CD4-positive, alpha-beta T cell treated with Interferon gamma for 1 hour (primary cell): ENCODE measurements at regions not wholly inside any gene's neighbourhood (a gene's known extent, or its start where the extent isn't known, plus 50 kb on each side); places are given as distances from the start of the nearest gene placed in this dataset.
"Not testable (repeated sequence)": the region's sequence is repeated elsewhere in the genome, so short reads cannot be mapped to it uniquely, and the experiment has no call there.

Experiments
- DNase-seq: peaks from one replicate; pipeline ENCODE4 v3.0.0-alpha.2; 2020

GRCh38 chr1:9442278-9442846 lies 96.9 kb upstream of the SLC25A33 start:
- no peak for DNase-seq

DNA sequence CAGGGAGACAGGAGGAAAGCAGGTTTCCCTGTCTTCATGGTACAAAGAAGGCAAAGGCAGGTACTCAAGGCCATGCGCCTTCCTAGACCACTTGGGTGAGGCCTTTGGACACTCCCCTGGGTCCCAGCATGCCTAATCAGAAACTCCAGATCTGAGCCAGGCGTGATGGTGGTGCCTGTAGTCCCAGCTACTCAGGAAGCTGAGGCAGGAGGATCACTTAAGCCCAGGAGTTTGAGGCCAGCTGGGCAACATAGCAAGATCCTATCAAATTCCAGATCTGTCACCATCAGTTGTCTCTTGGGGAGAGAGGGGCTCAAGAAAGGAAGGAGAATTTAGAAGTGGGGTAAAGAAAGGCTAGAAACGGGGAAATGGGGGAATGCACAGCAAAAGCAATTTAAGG lies 96.3 kb upstream of the SLC25A33 start:
- no peak for DNase-seq

- DNase-seq, result no peak
These were observed 95.3 kb upstream of the SLC25A33 start for GRCh38 chr1:9443913-9444445.

DNA sequence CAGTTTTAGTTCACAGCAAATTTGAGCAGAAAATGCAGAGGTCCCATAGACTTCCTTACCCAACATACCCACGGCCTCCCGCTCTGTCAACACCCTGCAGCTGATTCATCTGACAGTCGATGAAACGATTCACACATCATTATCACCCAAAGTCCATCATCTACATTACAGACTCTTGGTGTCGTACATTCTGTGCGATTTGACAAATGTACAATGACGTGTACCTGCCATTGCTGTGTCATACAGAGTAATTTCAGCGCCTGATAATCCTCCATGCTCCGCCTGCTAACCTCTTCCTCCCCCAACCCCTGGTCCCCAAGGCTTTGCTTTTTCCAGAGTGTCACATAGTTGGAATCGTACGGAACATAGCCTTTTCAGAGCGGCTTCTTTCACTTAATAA lies 94.7 kb upstream of the SLC25A33 start:
- no peak for DNase-seq

DNA sequence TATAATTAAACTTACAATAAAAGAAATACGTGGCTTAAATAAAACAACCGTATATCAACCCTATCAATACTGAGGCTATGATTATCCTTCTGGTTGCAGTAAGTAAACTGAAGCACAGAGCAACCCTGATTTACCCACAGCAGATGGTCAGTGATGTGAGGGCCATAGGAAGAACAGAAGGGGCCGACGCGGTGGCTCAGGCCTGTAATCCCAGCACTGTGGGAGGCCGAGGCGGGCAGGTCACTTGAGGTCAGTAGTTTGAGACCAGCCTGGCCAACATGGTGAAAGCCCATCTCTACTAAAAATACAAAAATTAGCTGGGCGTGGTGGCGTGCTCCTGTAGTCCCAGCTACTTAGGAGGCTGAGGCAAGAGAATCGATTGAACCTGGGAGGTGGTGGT lies 94.2 kb upstream of the SLC25A33 start:
- DNase-seq, result not testable (repeated sequence)

DNA sequence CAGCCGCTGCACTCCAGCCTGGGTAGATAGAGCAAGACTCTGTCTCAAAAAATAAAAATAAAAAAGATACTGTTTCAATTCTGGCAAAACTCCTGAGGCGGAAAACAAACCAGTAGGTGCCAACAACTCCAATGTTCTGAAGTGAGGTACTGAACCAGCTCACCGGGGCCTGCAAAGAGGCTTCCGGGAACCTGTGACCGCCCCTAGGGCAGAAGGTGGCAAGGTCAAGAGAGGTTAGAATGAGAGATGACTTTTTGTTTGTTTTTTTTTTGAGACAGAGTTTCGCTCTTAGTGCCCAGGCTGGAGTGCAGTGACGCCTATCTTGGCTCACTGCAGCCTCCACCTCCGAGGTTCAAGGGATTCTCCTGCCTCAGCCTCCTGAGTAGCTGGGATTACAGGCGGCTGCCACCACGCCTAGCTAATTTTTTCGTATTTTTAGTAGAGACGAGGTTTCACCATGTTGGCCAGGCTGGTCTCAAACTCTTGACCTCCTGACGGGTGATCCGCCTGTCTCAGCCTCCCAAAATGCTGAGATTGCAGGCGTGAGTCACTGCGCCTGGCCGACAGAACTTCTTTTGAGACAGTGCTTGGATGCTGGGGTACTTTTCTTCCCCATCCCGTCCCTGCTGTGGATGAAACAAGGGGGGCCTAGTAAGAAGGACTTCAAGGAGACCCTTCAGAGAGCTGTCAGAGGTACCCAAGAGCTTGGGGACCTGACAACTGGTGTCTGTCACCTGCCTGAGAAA lies 91.9 kb upstream of the SLC25A33 start:
- no peak for DNase-seq

DNA sequence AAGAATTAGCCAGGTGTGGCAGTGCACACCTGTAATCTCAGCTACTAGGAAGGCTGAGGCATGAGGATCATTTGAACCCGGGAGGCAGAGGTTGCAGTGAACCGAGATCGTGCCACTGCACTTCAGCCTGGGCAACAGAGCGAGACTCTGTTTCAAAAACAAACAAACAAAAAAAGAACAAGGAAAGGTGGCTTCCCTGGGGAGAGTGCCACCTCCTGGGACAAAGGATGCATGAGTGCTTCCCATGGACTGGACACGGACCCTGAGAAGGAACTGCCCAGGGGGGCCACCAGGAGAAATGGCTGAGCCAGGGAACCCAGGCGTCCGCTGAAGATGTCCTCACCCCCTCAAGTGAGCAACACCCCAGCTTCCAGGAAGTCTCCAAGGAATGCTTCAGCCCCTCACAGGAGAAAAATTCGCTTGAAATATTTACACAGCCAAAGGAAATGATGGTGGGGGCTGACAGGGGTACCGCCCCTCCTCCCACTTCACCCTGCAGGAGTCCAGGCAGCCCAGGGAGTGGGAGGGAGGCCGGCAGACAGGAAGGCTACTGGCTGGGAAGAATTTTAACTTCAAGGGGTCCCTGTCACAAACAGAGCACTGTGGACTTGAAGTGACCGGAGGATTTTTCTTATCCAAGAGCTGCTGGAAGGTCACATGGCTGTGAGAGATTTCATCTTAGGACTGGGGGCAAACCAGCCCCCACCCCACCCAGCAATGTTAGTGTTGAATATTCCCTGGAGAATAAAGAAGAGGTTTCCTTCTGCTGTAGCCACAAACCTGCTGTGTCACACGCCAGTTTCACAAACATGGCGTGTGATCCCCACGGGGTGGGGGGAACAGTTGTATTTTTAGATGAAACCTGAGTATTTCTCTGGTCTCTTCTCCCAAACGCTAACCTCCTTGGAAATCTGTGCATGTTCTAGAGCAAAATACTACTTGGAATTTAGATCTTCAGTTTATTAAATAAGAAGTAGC lies 90.8 kb upstream of the SLC25A33 start:
- no peak for DNase-seq

DNA sequence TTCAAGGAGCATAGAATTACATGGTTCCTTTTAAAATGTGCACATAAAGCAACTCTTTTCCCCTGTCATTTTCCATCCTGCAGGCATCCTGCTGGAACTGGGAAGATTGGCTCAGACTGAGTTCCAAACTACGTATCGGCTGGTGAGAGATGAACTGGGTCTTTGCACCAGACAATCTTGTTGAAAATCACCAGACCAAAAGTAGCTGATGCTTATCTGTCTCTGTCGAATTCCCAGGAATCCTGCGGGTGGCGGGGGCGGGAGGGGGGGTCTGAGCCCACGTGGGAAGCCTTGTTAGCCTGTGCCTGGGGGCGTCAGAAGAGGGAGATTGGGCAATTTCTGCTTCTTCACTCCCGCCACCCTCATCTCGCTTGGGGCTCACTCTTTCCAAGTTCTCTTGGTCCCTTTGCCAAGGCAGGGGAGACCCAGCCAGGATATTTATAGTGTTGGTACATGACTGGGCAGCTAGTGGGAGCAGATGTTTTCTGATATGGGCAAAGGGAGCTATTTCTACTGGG lies 90.1 kb upstream of the SLC25A33 start:
- DNase-seq, result no peak

DNA sequence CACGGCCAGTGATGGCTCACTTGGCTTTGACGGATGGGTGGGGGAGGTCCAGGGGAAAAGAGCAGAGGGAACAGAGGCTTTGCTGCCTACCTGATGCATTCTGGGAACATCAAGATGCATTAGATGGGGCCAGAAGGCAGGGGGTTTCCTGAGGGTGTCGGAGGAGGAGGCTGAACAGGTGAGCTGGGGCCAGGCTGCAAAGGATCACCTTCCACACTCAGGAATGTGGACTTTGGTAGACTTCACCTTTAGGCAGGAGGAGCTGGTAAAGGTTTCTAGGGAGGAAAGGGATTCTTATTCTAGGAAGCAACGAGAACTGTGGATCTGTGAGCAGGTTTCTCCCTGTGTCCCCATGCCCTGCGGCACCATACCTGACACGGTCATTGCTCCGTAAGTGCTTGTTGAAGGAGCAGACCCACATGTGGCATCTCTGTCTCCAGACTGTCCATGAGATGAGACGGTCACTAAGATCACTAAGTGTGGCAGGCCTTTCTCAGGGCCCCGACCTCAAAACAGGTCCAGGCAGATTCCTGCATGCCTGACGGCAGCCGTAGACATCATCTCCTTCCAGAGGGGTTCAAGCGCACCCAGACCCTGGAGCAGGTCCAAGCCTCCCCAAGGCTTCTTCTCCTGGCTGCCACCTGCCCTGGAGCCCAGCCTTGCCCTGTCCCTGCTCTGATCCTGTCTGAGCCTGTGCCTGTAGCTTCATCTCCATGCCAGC lies 89.1 kb upstream of the SLC25A33 start:
- DNase-seq, result no peak

- no peak for DNase-seq
These were observed 88.2 kb upstream of the SLC25A33 start for GRCh38 chr1:9451081-9451480.

- DNase-seq, result no peak
These were observed 86.6 kb upstream of the SLC25A33 start for GRCh38 chr1:9452516-9453140.

DNA sequence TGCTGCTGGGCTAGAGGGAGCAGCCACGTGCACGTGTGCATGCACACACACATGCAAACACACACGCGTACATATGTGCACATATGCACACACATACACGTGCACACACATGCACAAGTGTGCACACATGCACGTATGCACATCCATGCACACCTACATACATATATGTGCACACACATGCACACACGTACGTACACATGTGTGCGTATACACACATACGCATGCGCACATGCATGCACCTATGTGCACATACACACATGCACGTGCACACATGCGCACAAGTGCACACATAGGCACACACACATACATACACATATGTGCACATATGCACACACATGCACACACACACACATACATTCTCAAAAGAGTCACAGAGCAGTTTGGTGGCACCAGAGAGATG lies 85.9 kb upstream of the SLC25A33 start:
- no peak for DNase-seq

GRCh38 chr1:9453779-9454418 lies 85.4 kb upstream of the SLC25A33 start:
- DNase-seq, result no peak

DNA sequence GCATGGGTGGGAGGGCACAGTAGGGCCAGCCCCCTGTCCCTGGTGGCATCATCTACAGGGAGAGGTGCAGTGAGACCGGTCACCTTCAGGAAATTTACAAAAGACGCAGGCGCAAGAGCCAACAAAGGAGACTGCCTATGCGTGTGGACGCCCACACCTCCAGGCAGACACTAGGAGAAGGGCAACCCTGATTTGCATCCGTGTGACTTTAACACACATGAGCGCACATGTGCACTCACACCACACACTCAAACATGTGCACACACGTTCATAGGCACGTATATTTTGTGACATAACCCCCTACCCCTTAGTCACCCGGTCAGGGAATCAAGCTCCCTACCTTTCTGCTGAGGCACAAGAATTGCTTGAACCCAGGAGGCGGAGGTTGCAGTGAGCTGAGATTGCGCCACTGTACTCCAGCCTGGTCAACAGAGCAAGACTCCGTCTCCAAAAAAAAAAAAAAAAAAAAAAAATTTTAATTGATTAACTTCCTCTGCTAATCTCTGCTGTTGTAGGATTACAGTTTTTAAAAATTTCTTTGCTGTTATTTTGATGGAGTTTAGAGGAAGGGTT lies 84.7 kb upstream of the SLC25A33 start:
- no peak for DNase-seq

DNA sequence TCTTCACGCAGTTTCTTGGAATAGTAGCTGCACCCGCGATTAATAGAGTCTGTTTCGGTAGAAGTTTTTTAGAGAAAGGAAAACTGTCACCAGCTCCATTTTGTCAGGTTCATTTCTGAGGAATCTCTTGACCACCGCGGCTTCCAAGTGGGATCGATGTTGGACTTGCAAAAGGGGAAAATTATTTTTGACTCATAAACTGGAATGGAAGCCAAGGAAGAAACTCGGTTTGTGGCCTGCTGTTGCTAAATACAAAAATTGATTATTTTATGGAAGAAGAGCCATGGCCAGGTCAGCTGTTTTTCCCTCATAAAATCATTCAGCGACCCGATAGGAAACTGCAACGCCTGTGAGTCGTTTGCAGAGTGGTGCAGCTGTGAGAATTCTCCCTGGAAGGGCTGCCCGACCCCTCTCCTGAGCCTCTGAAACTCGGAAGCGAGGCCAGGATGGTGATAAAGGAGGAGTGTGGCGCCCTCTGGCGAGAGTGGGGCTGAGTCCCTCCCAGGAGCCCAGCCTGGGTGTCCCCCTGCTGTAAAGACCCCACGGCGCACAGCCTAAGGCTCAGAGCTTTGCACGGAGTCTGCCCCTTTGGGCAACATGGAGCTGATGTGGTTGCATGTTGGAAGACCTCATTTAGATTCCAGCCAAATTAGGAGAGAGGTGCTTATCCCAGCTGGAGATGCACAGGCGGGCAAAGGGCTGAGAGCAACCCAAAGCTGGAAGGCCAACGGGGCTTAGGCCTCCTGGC lies 83.6 kb upstream of the SLC25A33 start:
- DNase-seq, result peak; percentile 49

DNA sequence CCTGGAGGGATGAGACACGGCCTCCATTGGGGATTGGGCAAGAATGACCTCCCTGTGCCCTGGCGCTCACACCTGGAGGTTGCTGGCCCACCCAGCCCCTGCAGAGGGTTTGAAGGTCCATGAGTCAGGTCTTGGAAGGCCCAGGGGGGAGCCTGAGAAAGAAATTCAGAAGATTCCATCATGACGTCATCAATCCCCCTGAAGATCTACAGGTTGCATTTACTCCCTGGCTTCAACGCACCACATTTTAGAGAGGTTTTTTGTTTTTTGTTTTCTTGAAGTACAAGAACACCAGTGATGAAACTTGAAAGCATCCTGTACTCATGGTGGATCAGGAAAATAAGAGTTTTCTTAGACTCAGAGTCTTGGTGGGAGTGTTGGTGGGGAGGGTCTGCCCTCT lies 82.4 kb upstream of the SLC25A33 start:
- DNase-seq, result no peak

GRCh38 chr1:9459816-9460407 lies 79.4 kb upstream of the SLC25A33 start:
- no peak for DNase-seq

DNA sequence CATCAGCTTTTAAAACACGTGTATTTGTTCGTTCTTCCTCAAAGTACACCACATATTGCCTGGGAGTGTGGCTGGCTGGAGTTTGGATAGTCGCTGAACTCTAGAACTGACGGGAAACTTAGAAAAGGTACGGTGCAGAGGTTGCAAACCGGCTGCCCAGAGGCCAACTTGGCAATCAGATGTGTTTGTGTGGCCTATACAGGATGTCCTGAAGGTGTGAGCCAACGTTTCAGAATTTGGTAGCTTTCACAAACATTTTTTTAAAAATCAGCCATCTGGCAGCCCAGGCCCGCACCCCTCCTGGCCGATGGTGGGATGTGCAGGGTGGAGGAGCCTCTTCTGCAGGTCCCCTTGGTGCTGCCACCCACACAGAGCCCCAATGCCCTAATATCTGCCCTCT lies 73.6 kb upstream of the SLC25A33 start:
- DNase-seq, result no peak

DNA sequence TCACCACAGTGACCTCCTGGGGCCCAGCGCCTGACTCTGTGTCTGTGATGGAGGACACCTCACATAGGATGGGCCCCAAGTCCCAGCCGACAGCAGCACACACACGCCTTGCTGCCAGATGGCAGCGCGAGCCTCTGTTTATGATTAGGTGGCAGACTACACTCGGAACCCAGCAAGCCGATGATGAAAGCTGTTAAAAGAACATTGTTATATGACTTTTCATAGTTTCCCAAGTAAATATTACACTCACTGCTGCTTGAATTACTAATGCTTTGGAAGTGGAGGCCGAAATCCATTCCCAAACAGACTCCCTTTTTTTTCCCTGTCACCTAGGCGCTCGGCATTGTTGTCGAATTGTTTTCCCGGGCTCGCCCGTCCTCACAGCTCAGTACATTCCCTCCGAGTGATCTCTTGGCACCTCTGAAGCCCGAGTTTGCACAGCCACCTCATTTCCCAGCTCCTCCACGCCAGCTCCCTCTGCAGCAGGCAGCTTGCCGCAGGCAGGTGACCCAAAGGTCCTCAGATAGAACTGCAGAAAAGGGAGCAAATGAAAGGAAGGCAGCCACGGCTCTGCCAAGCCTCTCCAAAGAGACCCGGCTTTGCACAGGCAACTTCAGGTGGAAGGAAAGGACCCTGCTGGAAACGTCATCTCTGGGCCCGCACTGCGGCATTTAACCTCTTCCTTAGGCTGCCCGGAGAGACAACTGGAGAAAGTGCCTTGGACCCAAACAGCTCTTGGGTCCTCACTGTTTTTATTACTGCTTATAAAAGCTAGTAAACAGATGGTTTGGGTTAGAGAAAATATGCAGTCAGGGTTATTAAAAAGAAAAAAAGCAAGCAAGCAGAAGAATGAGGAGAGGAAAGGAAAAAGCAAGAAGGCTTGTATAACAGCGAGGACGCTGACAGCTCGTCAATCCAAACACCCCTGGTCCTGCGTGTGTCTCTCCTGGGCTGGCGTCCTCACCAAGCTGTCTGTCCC lies 72.2 kb upstream of the SLC25A33 start:
- DNase-seq, result no peak
